GM21786 (cell line): ENCODE measurements at regions not wholly inside any gene's neighbourhood (a gene's known extent, or its start where the extent isn't known, plus 50 kb on each side); places are given as distances from the start of the nearest gene placed in this dataset.

ENCODE experiments used
- ATAC-seq: cut with Tn5 transposase; IDR thresholded peaks from one replicate; pipeline ENCODE4 v1.9.1; 2021; ENCODE audit not compliant: unreplicated experiment

DNA sequence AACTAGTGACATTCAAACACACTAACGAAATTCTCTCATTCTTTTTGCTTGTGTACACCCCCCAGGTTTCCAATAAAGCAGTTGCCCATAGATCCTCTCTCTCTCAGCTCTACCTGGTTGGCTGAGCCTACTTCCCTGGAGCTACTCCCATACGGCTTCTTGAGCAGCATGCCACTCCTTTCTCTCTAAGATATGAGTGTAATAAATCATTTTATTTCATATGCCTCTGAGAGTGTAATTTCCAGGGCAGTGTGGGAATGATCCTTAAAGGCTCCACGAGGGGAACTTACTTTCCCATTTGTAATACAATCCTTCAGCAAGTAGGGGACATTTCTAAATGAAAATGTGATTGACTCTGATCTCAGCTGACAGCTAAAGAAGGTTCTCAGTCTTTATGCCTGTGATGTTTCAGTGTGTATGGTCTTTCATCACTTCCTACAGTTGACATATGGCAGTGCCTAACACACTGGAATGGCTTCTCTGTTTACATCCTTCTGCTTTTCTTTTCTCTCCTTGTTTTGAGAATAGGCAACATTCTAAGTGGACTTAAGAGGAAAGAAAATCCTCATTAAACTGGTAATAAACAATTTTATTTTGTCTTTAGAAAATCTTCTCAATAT, 1194.3 kb upstream of the CDH8 start:
- ATAC-seq, result no peak

- ATAC-seq, result no peak
Measured at GRCh38 chr16:63228259-63228658, 1192.0 kb upstream of the CDH8 start.

- ATAC-seq, result no peak
Measured at GRCh38 chr16:63223851-63224250, 1187.6 kb upstream of the CDH8 start.

- ATAC-seq, result no peak
Measured at GRCh38 chr16:63216696-63217423, 1180.6 kb upstream of the CDH8 start.

DNA sequence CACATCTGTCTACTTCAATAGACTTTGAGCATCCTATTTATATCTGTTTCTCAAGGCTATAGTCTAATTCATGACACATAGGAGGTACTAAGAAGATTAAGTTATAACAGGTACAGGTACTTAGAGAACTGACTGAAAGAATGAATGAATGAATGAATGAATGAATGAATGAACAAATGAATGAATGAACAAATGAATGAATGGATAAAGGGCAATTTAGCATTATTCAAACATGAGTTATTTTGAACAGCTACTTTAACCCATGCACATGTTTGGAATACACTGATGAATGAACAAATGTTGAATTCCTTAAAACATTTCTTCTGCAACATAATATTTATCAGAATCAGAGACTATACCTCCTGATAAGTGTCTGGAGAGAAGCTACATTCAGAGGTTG, 1165.6 kb upstream of the CDH8 start:
- no peak for ATAC-seq

- ATAC-seq, result no peak
Measured at GRCh38 chr16:63200940-63201339, 1164.7 kb upstream of the CDH8 start.

DNA sequence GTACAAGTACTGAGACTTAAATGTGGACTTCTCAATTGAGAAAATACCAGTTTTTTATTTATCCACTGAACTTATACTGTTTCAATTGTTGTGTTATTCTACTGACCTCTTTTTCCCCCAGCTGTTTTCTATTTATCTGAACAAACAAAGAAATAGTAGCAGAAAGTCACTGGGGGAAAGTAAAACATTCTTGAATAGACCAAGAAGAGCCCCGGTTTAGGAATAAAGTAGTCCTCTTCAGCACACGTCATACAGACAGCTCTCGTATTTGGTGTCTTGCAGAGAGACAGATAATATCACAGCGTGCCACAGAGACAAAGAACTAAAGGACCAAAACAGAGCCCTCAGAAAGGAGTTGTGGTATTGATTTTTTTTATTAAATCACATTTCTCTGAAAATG, 1159.1 kb upstream of the CDH8 start:
- ATAC-seq, result no peak

GRCh38 chr16:63192980-63193379, 1156.7 kb upstream of the CDH8 start:
- no peak for ATAC-seq

- no peak for ATAC-seq
Measured at GRCh38 chr16:63188086-63188771, 1152.0 kb upstream of the CDH8 start.

DNA sequence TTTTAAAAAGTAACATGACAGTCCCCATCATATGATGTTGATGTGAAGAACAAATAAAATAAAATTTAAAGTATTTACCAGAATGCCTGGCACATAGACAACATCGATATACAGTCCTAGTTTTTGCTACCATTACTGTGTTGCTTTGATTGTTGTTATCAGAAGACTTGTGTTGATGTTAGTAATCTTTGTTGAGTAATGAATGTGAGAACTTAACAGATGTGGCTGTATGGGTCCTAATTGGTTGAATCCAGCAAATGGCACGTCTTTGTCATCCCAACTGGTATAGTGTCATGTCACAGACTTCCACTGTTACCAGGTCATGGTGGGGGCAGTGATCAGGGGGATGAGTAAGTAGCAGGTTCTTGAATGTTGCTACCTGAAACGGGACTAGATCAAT, 1151.4 kb upstream of the CDH8 start:
- no peak for ATAC-seq

- no peak for ATAC-seq
Measured at GRCh38 chr16:63185235-63185780, 1149.1 kb upstream of the CDH8 start.

GRCh38 chr16:63183743-63184142, 1147.5 kb upstream of the CDH8 start:
- ATAC-seq, result no peak

- ATAC-seq, result no peak
Measured at GRCh38 chr16:63175313-63175712, 1139.1 kb upstream of the CDH8 start.

DNA sequence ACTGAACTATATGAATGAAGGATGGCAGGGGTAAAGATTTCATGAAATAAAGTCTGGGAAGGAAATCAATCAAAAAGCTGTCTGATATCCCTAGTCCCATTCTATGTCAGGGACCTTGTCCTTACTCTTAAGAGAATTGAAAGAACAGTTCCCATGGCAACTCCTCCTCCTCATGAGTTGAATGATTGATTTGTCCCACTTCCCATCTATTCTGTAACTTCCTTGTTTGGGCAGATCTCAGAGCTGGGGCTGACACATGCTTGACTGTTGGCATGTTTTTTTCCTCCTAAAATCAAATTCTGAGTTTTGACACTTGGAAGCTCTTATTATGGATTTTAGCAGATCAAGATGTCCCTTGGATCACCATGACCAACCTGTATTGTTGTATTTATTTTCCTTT, 1138.6 kb upstream of the CDH8 start:
- ATAC-seq, result no peak

DNA sequence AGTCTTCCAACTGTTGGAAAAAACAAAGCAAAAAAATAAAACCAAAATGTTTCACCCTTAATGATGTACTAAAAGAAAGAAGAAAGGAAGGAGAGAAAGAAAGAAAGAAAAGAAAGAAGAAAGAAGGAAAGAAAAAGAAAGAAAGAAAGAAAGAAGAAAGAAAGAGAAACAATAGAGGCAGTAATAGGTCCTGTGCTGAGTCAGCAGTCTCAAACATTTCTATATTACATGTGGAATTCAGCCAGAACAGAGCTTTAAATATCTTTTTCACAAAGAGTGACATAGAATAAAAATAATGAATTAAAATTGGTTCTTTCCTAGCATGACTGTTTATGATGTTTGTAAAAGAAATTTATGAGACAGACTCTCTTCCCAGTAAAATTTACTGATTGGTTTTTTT, 1135.3 kb upstream of the CDH8 start:
- no peak for ATAC-seq

DNA sequence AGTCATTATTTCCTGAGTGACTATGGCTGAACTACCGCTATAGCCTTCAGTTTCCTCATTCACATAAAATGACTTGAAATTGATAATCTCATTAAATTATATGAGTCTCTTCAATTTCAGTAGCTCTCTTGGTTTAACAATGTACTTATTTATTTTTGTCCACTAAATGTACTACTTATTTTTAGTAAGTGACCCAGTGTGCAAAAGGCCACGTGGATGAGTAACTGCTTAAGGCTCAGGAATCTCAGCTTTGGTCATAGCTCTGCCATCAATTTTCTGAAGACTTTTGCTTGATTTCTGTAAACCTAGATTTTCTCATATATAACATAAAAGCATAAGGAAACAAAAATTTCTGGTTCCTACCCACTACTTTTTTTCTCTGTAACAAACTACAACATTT, 1132.9 kb upstream of the CDH8 start:
- ATAC-seq, result no peak

- ATAC-seq, result no peak
Measured at GRCh38 chr16:63157818-63158217, 1121.6 kb upstream of the CDH8 start.

DNA sequence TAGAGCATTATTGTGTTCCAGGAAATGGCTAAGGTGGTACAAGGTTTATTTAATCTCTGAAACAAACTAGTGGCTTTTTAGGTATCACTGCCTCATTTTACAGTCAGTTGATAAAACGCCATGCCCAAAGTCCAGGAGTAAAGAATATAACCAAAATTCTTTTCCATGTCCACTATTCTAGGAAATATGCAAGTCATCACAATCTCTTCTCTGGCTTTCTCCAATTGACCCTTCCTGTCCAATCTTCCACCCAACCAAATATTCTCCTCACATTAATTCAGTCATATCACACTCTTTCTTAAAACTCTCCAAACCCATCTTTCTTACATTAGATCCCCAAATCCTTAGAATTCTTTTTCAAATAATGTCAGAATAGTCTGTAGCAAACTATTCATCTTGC, 1110.0 kb upstream of the CDH8 start:
- ATAC-seq, result no peak

GRCh38 chr16:63145411-63145810, 1109.2 kb upstream of the CDH8 start:
- ATAC-seq, result no peak

GRCh38 chr16:63135069-63135468, 1098.8 kb upstream of the CDH8 start:
- ATAC-seq, result no peak

DNA sequence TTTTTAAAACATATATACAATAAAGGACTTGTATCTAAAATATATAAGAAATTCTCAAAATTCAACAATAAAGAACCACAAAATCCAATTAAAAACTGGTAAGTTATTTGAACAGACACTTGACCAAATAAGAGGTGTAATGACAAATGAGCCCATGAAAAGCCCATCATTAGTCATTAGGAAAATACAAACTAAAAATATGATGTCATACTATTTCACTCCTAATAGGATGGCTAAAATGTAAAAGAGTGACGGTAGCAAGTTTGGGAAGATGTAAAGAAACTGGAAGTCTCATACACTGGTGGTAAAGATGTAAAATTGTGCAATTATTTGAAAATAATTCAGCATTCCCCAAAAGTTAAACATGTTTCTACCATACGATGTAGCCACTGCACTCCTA, 1095.3 kb upstream of the CDH8 start:
- no peak for ATAC-seq

GRCh38 chr16:63130942-63131341, 1094.7 kb upstream of the CDH8 start:
- no peak for ATAC-seq
